Pulmonary artery endothelial cell (primary cell): ENCODE measurements at regions not wholly inside any gene's neighbourhood (a gene's known extent, or its start where the extent isn't known, plus 50 kb on each side); places are given as distances from the start of the nearest gene placed in this dataset.

Source experiments
- DNase-seq: peaks from one replicate; pipeline ENCODE4 v3.0.0-alpha.2; 2011; ENCODE audit warnings: low read depth, low spot score

GRCh38 chr2:45255563-45255962 is 246.3 kb upstream of the SIX2 start:
- DNase-seq: no peak

GRCh38 chr2:45254025-45254424 is 244.8 kb upstream of the SIX2 start:
- no peak for DNase-seq

GRCh38 chr2:45253151-45253550 is 243.9 kb upstream of the SIX2 start:
- DNase-seq: no peak

GRCh38 chr2:45250176-45250575 is 240.9 kb upstream of the SIX2 start:
- DNase-seq: no peak

- no peak for DNase-seq
Observed at GRCh38 chr2:45248214-45248613, 239.0 kb upstream of the SIX2 start.

GRCh38 chr2:45244928-45245327 is 235.7 kb upstream of the SIX2 start:
- DNase-seq: no peak

- DNase-seq: no peak
Observed at GRCh38 chr2:45242161-45242741, 233.0 kb upstream of the SIX2 start.

GRCh38 chr2:45241061-45241561 is 231.9 kb upstream of the SIX2 start:
- no peak for DNase-seq

GRCh38 chr2:45237850-45238542 is 228.7 kb upstream of the SIX2 start:
- DNase-seq: no peak

GRCh38 chr2:45237128-45237527 is 227.9 kb upstream of the SIX2 start:
- DNase-seq: no peak

- no peak for DNase-seq
Observed at GRCh38 chr2:45236268-45236667, 227.0 kb upstream of the SIX2 start.

GRCh38 chr2:45233301-45233700 is 224.0 kb upstream of the SIX2 start:
- no peak for DNase-seq

GRCh38 chr2:45232818-45233217 is 223.6 kb upstream of the SIX2 start:
- no peak for DNase-seq

GRCh38 chr2:45229411-45229810 is 220.2 kb upstream of the SIX2 start:
- no peak for DNase-seq

GRCh38 chr2:45227347-45227746 is 218.1 kb upstream of the SIX2 start:
- DNase-seq: no peak

- DNase-seq: no peak
Observed at GRCh38 chr2:45224993-45225380, 215.7 kb upstream of the SIX2 start.

- no peak for DNase-seq
Observed at GRCh38 chr2:45224321-45224992, 215.2 kb upstream of the SIX2 start.

GRCh38 chr2:45223531-45223930 is 214.3 kb upstream of the SIX2 start:
- DNase-seq: no peak

- DNase-seq: no peak
Observed at GRCh38 chr2:45220227-45220626, 211.0 kb upstream of the SIX2 start.

GRCh38 chr2:45218931-45219339 is 209.7 kb upstream of the SIX2 start:
- no peak for DNase-seq

GRCh38 chr2:45218297-45218696 is 209.0 kb upstream of the SIX2 start:
- DNase-seq: no peak

GRCh38 chr2:45216118-45216517 is 206.9 kb upstream of the SIX2 start:
- DNase-seq: no peak

GRCh38 chr2:45214550-45214949 is 205.3 kb upstream of the SIX2 start:
- DNase-seq: no peak
